ENCODE measurements at regions not wholly inside any gene's neighbourhood (a gene's known extent, or its start where the extent isn't known, plus 50 kb on each side); places are given as distances from the start of the nearest gene placed in this dataset.

DNA sequence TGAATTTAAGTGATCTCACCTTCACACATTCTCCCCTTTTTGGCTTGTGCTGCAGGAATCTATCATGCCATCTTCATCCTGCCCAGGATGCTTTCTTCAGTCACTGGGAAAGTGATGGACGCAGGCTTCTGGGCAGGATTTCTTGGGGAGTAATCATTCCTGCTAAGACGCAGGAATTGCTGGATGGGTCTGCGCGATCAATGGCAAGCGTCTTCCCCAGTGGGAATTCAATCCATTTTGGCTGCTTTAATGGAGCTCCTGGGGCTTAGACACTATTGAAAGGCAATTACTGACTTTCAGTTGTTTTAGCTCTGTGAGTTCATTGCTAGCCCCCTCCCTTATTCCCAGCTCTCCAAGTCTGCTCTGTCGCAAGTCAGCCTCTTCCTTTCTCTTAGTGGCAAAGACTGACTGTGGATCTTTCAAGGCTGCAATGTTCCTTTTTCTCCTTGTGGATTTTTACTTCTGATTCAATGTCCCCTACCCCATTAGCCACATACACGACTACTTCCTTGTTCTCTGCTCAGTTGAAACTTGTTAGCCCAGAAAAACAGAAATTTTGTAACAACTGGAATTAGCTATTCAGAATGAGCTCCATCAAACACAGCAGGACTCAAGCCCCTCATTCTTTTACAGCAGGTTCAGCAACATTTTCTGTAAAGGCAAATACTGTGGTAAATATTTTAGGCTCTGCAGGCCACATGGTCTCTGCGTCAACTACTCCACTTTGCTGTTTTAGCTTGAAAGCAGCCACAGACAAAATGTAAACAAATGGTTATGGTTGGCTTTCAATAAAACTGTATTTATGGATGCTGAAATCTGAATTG lies 154.9 kb downstream of the ASB9 start:
- ATAC-seq = no peak
- TF ChIP-seq ESRRG (CRISPR knock-in tag; IDR thresholded peaks at IDR 0.05) (no peak), PATZ1 (CRISPR knock-in tag; IDR thresholded peaks at IDR 0.05; ENCODE audit: borderline replicate concordance) (no peak), ISL1 (CRISPR knock-in tag; IDR thresholded peaks at IDR 0.05) (no peak), TCF4 (CRISPR knock-in tag; IDR thresholded peaks at IDR 0.05; ENCODE audit: borderline replicate concordance) (no peak), CSDC2 (CRISPR knock-in tag; IDR thresholded peaks at IDR 0.05) (no peak), ZFP30 (CRISPR knock-in tag; IDR thresholded peaks at IDR 0.05) (no peak), PPARA (CRISPR knock-in tag; IDR thresholded peaks at IDR 0.05; ENCODE audit: borderline replicate concordance) (no peak), TOX (CRISPR knock-in tag; IDR thresholded peaks at IDR 0.05; ENCODE audit: borderline replicate concordance) (no peak), ZC3H10 (CRISPR knock-in tag; IDR thresholded peaks at IDR 0.05) (no peak), ARNTL (CRISPR knock-in tag; IDR thresholded peaks at IDR 0.05; ENCODE audit: borderline replicate concordance, low read depth) (no peak), ZNF8 (CRISPR knock-in tag; IDR thresholded peaks at IDR 0.05) (no peak), RARB (CRISPR knock-in tag; IDR thresholded peaks at IDR 0.05) (no peak), ZFP3 (CRISPR knock-in tag; IDR thresholded peaks at IDR 0.05) (no peak), TSHZ2 (CRISPR knock-in tag; IDR thresholded peaks at IDR 0.05) (no peak), OSR1 (CRISPR knock-in tag; IDR thresholded peaks at IDR 0.05) (no peak), GLIS3 (CRISPR knock-in tag; IDR thresholded peaks at IDR 0.05) (no peak), SNAI2 (CRISPR knock-in tag; IDR thresholded peaks at IDR 0.05) (no peak)
- TF ChIP-seq, protein P1, sequence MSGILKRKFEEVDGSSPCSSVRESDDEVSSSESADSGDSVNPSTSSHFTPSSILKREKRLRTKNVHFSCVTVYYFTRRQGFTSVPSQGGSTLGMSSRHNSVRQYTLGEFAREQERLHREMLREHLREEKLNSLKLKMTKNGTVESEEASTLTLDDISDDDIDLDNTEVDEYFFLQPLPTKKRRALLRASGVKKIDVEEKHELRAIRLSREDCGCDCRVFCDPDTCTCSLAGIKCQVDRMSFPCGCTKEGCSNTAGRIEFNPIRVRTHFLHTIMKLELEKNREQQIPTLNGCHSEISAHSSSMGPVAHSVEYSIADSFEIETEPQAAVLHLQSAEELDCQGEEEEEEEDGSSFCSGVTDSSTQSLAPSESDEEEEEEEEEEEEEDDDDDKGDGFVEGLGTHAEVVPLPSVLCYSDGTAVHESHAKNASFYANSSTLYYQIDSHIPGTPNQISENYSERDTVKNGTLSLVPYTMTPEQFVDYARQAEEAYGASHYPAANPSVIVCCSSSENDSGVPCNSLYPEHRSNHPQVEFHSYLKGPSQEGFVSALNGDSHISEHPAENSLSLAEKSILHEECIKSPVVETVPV (CRISPR knock-in tag; IDR thresholded peaks at IDR 0.05) = no peak
- TF ChIP-seq, protein P2, sequence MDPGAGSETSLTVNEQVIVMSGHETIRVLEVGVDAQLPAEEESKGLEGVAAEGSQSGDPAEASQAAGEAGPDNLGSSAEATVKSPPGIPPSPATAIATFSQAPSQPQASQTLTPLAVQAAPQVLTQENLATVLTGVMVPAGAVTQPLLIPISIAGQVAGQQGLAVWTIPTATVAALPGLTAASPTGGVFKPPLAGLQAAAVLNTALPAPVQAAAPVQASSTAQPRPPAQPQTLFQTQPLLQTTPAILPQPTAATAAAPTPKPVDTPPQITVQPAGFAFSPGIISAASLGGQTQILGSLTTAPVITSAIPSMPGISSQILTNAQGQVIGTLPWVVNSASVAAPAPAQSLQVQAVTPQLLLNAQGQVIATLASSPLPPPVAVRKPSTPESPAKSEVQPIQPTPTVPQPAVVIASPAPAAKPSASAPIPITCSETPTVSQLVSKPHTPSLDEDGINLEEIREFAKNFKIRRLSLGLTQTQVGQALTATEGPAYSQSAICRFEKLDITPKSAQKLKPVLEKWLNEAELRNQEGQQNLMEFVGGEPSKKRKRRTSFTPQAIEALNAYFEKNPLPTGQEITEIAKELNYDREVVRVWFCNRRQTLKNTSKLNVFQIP (CRISPR knock-in tag; IDR thresholded peaks at IDR 0.05; ENCODE audit: borderline replicate concordance, low read depth) = no peak
- TF ChIP-seq, protein P3, sequence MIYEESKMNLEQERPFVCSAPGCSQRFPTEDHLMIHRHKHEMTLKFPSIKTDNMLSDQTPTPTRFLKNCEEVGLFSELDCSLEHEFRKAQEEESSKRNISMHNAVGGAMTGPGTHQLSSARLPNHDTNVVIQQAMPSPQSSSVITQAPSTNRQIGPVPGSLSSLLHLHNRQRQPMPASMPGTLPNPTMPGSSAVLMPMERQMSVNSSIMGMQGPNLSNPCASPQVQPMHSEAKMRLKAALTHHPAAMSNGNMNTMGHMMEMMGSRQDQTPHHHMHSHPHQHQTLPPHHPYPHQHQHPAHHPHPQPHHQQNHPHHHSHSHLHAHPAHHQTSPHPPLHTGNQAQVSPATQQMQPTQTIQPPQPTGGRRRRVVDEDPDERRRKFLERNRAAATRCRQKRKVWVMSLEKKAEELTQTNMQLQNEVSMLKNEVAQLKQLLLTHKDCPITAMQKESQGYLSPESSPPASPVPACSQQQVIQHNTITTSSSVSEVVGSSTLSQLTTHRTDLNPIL (CRISPR knock-in tag; IDR thresholded peaks at IDR 0.05; ENCODE audit: low read depth) = no peak

DNA sequence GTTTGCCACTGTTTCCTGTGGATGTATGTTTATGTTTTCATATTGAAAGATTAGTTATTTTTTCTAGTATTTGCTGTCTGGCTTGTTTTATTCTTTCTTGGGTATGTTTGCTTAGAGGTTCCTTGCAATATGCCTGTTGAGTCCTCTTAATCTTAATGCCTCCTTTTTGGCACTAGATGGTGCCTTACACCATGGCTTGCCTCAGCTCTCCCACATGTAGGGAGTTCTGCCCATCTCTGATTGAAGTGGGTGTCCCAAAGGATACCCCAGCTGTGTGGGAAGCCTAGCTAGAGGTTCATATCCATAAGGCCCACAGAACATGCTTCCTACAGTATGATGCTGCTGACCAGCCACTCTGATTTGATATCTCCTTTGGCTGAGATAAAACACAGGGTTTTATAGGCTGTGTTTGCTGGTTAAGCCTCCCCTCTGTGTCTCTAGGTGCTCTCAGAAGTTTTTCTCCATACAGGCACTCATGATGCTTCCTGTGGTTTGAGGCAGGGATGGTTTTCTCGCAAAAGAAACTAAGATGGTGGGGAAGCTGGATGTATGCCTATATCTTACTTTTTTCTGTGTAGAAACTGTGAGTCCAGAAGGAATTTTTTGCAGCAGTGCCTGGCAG lies 162.4 kb downstream of the ASB9 start:
- no peak for ATAC-seq
- TF ChIP-seq TSHZ2 (CRISPR knock-in tag; IDR thresholded peaks at IDR 0.05) (no peak), ESRRG (CRISPR knock-in tag; IDR thresholded peaks at IDR 0.05) (no peak), TCF4 (CRISPR knock-in tag; IDR thresholded peaks at IDR 0.05; ENCODE audit: borderline replicate concordance) (no peak), SNAI2 (CRISPR knock-in tag; IDR thresholded peaks at IDR 0.05) (no peak), PPARA (CRISPR knock-in tag; IDR thresholded peaks at IDR 0.05; ENCODE audit: borderline replicate concordance) (no peak), GLIS3 (CRISPR knock-in tag; IDR thresholded peaks at IDR 0.05) (no peak)
- TF ChIP-seq, protein P2 (CRISPR knock-in tag; IDR thresholded peaks at IDR 0.05; ENCODE audit: borderline replicate concordance, low read depth) = no peak
- TF ChIP-seq, protein P1 (CRISPR knock-in tag; IDR thresholded peaks at IDR 0.05) = no peak

All from SK-N-SH treated with all-trans-retinoic acid at 6 μM for 48 hours (cell line).